NCI-H1417 (cell line): ENCODE measurements at regions not wholly inside any gene's neighbourhood (a gene's known extent, or its start where the extent isn't known, plus 50 kb on each side); places are given as distances from the start of the nearest gene placed in this dataset.

Experiments used
- DNase-seq, 3 experiments: peaks; one replicate each; lab custom pipeline; 2025; lab: John Stamatoyannopoulos, UW

GRCh38 chr1:218677026-218677425 lies 331.9 kb downstream of the TGFB2 start:
- DNase-seq: no peak

GRCh38 chr1:218679391-218679790 lies 334.3 kb downstream of the TGFB2 start:
- no peak for DNase-seq

- DNase-seq: no peak
Measured at GRCh38 chr1:218679988-218680748, 335.0 kb downstream of the TGFB2 start.

- no peak for DNase-seq
Measured at GRCh38 chr1:218683242-218683641, 338.1 kb downstream of the TGFB2 start.

GRCh38 chr1:218686258-218686657 lies 341.1 kb downstream of the TGFB2 start:
- no peak for DNase-seq

- DNase-seq: no peak
Measured at GRCh38 chr1:218686761-218687160, 341.6 kb downstream of the TGFB2 start.

- peak in 1 of 3 experiments; percentile 56 for DNase-seq
Measured at GRCh38 chr1:218692808-218693207, 347.7 kb downstream of the TGFB2 start.

GRCh38 chr1:218693599-218693998 lies 348.5 kb downstream of the TGFB2 start:
- DNase-seq: no peak

GRCh38 chr1:218694085-218694484 lies 348.9 kb downstream of the TGFB2 start:
- no peak for DNase-seq

GRCh38 chr1:218694636-218695035 lies 349.5 kb downstream of the TGFB2 start:
- DNase-seq: no peak

- DNase-seq: no peak
Measured at GRCh38 chr1:218695525-218695924, 350.4 kb downstream of the TGFB2 start.

- DNase-seq: no peak
Measured at GRCh38 chr1:218698141-218698540, 353.0 kb downstream of the TGFB2 start.

- DNase-seq: no peak
Measured at GRCh38 chr1:218699421-218699820, 354.3 kb downstream of the TGFB2 start.

GRCh38 chr1:218699865-218700264 lies 354.7 kb downstream of the TGFB2 start:
- no peak for DNase-seq

- DNase-seq: no peak
Measured at GRCh38 chr1:218700666-218701065, 355.5 kb downstream of the TGFB2 start.

- DNase-seq: no peak
Measured at GRCh38 chr1:218701131-218701530, 356.0 kb downstream of the TGFB2 start.

- DNase-seq: no peak
Measured at GRCh38 chr1:218702775-218703174, 357.6 kb downstream of the TGFB2 start.

GRCh38 chr1:218703836-218704235 lies 358.7 kb downstream of the TGFB2 start:
- DNase-seq: no peak

- no peak for DNase-seq
Measured at GRCh38 chr1:218705391-218705790, 360.3 kb downstream of the TGFB2 start.

GRCh38 chr1:218705911-218706893 lies 361.1 kb downstream of the TGFB2 start:
- no peak for DNase-seq

GRCh38 chr1:218711001-218711400 lies 365.9 kb downstream of the TGFB2 start:
- no peak for DNase-seq

- peak in 1 of 3 experiments; percentile 3 for DNase-seq
Measured at GRCh38 chr1:218711884-218712674, 366.9 kb downstream of the TGFB2 start.
